RCC 7860 (cell line): ENCODE measurements at regions not wholly inside any gene's neighbourhood (a gene's known extent, or its start where the extent isn't known, plus 50 kb on each side); places are given as distances from the start of the nearest gene placed in this dataset.
"Not testable (repeated sequence)": the region's sequence is repeated elsewhere in the genome, so short reads cannot be mapped to it uniquely, and the experiment has no call there.

Experiments used
- DNase-seq: peaks from one replicate; pipeline ENCODE4 v3.0.0-alpha.2; 2015; ENCODE audit warnings: low spot score
- FAIRE-seq: peaks from 2 replicates; lab custom pipeline; 2012; peaks lifted over from hg19 to GRCh38; lab: Jason Lieb, UNC

DNA sequence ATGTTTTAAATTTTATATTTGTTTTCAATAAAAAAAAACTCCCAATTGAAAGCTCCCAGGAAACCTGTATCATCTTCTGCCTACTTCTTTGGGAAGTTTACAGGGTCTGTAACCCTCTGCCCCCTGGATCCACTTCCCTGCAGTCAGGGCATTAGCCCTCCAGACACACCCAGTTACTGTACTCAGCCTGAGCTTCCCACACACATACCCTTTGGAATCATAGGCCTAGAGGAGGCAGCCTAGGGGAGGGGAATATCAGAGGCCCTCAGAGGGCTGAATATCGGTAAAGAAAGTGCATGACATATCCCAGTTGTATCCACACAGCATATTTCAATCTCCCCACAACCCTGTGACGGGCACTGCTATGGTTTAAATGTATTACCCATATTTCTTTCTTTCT lies 56.2 kb upstream of the TFPI start:
- DNase-seq, FAIRE-seq: not testable (repeated sequence)

DNA sequence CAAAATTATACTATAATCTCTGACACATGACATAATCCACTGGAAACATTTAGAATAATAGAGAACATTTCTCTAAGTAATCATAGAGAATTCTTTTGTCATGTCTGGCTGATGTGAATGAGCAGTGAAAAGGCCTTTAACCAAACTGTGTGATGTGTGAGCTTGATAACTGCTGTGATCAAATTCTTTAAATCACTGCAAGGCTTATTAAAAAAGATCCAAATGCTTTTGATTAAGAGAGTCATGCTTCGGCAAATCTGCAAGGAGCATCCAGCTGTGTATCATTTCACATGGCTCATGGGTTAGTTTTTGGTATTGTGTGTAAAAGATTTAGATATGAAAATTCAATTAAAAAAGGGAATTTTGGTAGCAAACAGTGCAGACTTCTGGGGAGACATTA lies 58.6 kb upstream of the TFPI start:
- DNase-seq, result no peak
- no peak for FAIRE-seq

DNA sequence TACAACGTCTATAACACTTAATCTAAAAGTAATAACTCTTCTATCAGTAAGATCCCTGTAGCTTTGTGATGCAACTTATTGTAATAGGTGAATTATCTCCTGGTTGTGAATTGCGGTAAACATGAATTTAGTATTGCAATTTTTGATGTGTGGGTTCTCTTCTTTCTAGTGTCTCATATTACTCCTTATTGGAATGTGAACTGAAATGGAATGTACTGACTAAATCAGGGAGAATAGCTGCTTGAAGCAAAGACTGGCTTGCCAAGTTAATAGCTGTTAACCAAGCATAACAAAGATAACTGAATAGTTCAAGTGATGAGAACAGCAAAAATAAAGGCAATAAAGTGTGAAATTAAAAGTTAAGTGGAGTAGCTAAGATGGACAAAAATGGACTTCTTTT lies 60.5 kb upstream of the TFPI start:
- no peak for FAIRE-seq
- DNase-seq, result no peak

DNA sequence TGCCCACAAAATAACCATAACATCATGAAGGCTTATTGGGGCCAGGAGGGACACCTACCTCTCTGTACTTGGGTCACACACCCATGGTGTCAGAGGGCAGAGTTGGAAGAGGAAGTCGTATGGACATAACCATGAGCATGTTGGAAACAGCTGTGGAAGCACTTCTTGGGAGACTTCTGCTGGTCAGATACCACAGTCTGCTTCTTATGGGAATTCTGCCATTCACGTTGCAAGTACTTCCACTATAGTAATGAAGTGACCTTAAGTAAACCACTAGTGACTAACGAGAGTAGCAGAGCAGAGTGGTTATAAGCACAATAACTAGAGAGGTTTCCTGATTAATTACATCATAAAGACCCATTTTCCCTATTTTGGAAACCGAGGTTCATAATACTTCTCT lies 61.1 kb upstream of the TFPI start:
- DNase-seq (no peak), FAIRE-seq (no peak)

DNA sequence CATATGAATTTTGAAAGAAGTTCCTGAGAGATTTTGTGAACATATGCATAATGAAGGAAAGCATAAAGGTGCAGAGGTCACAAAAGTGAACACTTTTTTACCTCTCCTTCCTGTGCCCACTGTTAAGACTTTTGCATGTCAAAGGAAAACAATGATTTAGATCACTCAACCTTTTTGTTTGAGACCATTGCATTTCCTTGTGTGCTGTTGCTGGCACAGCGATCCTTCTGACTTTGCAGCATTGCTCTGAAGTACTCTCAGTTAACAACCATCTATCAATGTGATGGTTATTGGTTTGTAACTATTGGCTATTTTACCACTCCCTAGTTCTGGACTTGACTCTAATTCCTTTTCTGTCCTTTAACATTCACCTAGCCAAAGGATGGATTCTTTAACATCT lies 61.7 kb upstream of the TFPI start:
- FAIRE-seq, result no peak
- DNase-seq, result no peak

DNA sequence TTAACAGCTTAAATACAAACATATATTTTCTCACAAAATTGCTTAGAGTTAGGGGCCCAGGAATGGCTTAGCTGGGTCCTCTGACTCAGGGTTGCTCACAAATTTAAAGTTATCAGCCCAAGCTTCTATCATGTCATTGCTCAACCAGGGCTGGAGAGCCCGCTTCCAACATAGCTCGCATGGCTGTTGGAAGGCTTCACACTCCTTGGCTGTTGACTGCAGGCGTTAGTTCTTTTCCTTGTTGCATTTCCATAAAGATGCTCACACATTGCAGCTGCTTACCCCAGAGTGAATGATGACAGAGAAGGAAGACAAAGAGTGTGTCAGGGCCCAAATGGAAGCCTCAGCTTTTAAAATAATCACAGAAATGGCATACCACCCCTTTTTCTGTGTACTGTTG lies 62.9 kb upstream of the TFPI start:
- DNase-seq (no peak), FAIRE-seq (no peak)

GRCh38 chr2:187617905-187618304 lies 63.7 kb upstream of the TFPI start:
- FAIRE-seq, result no peak
- no peak for DNase-seq

GRCh38 chr2:187618813-187619212 lies 64.6 kb upstream of the TFPI start:
- DNase-seq (no peak), FAIRE-seq (no peak)

DNA sequence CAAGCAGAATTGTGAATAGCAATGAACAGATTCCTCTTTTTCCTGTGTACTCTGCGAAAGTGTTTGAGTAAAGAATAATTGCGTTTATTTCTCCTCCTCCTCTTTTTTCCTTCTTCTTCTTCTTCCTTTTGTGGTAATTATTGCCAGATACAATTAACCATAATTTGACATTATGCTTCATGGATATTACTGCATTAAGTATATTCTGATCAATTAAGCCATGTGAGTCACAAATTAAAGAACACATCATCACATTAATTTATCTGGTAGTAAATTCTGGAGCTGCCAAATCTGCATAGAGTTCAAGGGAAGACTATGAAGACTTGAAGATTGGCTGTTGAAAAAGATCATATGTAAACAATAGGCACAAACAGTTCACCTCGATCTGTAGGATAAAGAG lies 72.9 kb upstream of the TFPI start:
- no peak for FAIRE-seq

DNA sequence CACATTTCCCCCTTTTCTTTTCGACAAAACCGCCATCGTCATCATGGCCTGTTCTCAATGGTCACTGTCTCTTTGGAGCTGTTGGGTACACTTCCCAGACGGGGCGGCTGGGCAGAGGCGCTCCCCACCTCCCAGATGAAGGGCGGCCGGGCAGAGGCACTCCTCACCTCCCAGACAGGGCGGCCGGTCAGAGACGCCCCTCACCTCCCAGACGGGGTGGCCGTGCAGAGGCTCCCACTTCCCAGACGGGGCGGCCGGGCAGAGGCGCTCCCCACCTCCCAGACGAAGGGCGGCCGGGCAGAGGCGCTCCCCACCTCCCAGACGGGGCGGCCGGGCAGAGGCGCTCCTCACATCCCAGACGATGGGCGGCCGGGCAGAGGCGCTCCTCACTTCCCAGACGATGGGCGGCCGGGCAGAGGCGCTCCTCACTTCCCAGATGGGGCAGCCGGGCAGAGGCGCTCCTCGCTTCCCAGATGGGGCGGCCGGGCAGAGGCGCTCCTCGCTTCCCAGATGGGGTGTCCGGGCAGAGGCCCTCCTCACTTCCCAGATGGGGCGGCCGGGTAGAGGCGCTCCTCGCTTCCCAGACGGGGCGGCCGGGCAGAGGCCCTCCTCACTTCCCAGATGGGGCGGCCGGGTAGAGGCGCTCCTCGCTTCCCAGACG lies 82.6 kb upstream of the TFPI start:
- not testable (repeated sequence) for DNase-seq, FAIRE-seq

More for the DNA sequence above, 72.9 kb upstream of the TFPI start:
- no peak for DNase-seq

DNA sequence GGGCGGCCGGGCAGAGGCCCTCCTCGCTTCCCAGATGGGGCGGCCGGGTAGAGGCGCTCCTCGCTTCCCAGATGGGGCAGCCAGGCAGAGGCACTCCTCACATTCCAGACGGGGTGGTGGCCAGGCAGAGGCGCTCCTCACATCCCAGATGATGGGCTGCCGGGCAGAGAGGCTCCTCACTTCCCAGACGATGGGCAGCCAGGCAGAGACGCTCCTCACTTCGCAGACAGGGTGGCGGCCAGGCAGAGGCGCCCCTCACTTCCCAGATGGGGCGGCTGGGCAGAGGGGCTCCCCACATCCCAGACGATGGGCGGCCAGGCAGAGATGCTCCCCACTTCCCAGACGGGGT lies 83.1 kb upstream of the TFPI start:
- DNase-seq, FAIRE-seq: not testable (repeated sequence)

DNA sequence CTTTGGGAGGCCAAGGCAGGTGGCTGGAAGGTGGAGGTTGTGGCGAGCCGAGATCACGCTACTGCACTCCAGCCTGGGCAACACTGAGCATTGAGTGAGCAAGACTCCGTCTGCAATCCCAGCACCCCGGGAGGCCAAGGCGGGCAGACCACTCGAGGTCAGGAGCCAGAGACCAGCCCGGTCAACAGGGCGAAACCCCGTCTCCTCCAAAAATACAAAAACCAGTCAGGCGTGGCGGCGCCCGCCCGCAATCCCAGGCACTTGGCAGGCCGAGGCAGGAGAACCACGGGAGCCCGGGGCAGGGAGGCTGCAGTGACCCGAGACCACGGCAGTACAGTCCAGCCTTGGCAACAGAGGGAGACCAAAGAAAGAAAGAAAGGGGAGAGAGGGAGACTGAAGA lies 83.5 kb upstream of the TFPI start:
- not testable (repeated sequence) for DNase-seq, FAIRE-seq

GRCh38 chr2:187638840-187639239 lies 84.6 kb upstream of the TFPI start:
- DNase-seq (no peak), FAIRE-seq (no peak)

DNA sequence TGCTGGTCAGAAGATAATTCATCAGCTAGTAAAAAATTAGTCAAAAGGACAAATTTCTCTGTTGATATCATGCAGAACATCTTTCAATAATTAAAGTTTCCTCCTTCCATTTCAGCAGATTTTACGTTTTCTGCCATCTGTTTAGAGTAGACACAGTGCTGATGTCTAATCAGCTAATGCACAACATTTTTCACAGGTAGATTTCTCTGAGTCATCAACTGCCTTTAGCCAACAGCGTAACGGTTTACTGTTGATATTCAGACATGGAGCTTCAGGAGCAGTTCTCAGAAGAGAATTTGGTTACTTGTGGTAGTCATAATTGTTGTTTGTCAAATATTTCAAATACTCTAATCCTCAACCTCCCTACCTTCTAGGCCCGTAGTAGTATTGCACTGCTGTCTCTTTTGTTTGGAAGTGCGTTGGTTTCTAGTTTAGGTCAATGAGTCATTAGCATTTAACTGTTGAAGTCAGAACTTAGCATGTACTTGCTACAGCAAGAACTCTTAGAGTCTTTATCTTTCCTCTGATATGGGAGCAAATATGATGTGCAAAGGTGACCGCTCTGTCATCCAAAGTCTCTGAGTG lies 86.8 kb upstream of the TFPI start:
- no peak for FAIRE-seq
- DNase-seq, result no peak

GRCh38 chr2:187642498-187642897 lies 88.3 kb upstream of the TFPI start:
- FAIRE-seq, result no peak
- no peak for DNase-seq

- FAIRE-seq (no peak), DNase-seq (no peak)
Measured at GRCh38 chr2:187644486-187644885, 90.3 kb upstream of the TFPI start.

- no peak for FAIRE-seq
- no peak for DNase-seq
Measured at GRCh38 chr2:187644981-187645380, 90.7 kb upstream of the TFPI start.

GRCh38 chr2:187646556-187646955 lies 92.3 kb upstream of the TFPI start:
- FAIRE-seq, result no peak

GRCh38 chr2:187654535-187654934 lies 100.3 kb upstream of the TFPI start:
- FAIRE-seq, result no peak
- DNase-seq, result no peak

More at GRCh38 chr2:187646556-187646955, 92.3 kb upstream of the TFPI start:
- DNase-seq, result no peak

DNA sequence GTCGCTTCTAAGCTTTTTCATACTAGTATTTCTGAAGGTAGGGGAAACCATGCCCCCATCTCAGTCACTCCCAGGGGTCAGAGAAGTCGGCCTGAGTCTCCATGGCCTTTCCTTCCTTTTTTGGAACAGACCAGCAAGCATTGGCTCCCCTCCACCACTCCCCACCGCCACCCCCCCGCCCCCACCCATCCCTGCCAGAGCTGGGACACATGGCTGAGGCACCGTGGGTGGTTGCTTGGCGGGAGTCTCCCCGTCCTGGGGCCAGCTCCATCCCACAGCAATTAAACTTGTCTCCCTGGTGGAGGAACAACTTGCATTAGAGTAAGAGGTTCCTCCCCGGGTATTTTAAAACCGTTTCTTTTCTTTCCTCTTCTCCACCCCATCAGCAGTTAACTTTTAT lies 100.8 kb upstream of the TFPI start:
- no peak for DNase-seq
- no peak for FAIRE-seq

DNA sequence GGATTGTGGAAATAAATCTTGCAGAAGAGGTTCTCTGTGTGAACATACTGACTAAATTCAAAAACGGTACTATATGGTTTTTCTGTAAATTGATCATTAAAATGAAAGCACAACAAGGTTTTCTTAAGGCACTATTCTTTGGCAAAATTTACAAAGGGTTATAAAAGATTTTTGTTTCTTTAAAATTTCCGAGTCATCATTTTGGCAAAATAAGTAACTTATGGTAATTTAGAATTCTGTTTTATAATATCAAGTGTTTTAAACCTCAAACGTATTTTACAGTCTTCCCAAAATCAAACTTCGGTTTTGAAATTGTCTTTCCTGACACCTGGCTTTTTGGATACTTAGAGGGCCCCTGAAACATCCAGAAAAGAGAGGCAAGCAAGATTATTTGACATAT lies 101.9 kb upstream of the TFPI start:
- no peak for FAIRE-seq
- no peak for DNase-seq

GRCh38 chr2:187658952-187659525 lies 104.8 kb upstream of the TFPI start:
- no peak for DNase-seq
- no peak for FAIRE-seq

DNA sequence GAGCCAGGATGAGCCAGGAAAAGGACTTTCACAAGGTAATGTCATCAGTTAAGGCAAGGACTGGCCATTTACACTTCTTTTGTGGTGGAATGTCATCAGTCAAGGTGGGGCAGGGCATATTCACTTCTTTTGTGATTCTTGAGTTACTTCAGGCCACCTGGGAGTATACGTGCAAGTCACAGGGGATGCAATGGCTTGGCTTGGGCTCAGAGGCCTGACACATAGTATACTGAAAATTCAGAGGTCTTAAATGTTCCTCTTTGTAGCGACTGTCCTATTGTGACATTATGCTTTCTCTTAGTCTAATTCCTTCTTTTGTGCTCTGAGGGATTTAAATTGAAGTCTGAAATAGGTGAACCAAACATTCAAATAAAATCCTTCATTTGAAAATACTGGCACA lies 121.8 kb upstream of the TFPI start:
- FAIRE-seq, DNase-seq: not testable (repeated sequence)
